ENCODE measurements at regions not wholly inside any gene's neighbourhood (a gene's known extent, or its start where the extent isn't known, plus 50 kb on each side); places are given as distances from the start of the nearest gene placed in this dataset.

GRCh38 chrX:109854096-109854495 lies 121.0 kb upstream of the ACSL4 start:
- TF ChIP-seq POLR2AphosphoS5 (IDR thresholded peaks at IDR 0.05; ENCODE audit: insufficient read depth in 1 of 2, low read depth in 1 of 2) (no peak), CTCF (IDR thresholded peaks at IDR 0.05) (no peak), POLR2A (IDR thresholded peaks at IDR 0.05) (no peak)
